ENCODE measurements at regions not wholly inside any gene's neighbourhood (a gene's known extent, or its start where the extent isn't known, plus 50 kb on each side); places are given as distances from the start of the nearest gene placed in this dataset.

- Histone ChIP-seq H3K4me3 (ENCODE audit: insufficient read depth, low read length) (no peak overlapping the region), H3K27me3 (ENCODE audit: insufficient read depth, low read length) (no peaks in the 10 kb centered on the region), H2AFZ (ENCODE audit: low read length) (no peak overlapping the region), H3K79me2 (ENCODE audit: insufficient read depth, low read length) (no peaks in the 10 kb centered on the region), H3K4me1 (ENCODE audit: insufficient read depth, low read length) (no peaks in the 10 kb centered on the region), H4K20me1 (ENCODE audit: insufficient read depth, low read length) (no peaks in the 10 kb centered on the region), H3K9me3 (ENCODE audit: low read depth, low read length) (no peaks in the 10 kb centered on the region), H3K27ac (ENCODE audit: low read depth, low read length) (no peak overlapping the region), H3K36me3 (ENCODE audit: insufficient read depth, low read length) (no peaks in the 10 kb centered on the region), H3K4me2 (ENCODE audit: insufficient read depth, low read length) (no peak overlapping the region)
- DNase-seq (ENCODE audit: insufficient read length, low spot score, missing footprints), result no peak
- TF ChIP-seq, protein P1, sequence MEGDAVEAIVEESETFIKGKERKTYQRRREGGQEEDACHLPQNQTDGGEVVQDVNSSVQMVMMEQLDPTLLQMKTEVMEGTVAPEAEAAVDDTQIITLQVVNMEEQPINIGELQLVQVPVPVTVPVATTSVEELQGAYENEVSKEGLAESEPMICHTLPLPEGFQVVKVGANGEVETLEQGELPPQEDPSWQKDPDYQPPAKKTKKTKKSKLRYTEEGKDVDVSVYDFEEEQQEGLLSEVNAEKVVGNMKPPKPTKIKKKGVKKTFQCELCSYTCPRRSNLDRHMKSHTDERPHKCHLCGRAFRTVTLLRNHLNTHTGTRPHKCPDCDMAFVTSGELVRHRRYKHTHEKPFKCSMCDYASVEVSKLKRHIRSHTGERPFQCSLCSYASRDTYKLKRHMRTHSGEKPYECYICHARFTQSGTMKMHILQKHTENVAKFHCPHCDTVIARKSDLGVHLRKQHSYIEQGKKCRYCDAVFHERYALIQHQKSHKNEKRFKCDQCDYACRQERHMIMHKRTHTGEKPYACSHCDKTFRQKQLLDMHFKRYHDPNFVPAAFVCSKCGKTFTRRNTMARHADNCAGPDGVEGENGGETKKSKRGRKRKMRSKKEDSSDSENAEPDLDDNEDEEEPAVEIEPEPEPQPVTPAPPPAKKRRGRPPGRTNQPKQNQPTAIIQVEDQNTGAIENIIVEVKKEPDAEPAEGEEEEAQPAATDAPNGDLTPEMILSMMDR (IDR thresholded peaks at IDR 0.05; ENCODE audit: extremely low read depth, low read depth, low read length), result no peak
These were observed 445.3 kb upstream of the CCL2 start for GRCh38 chr17:33809748-33810147.

- H3K36me3 ChIP-seq (ENCODE audit: insufficient read depth, low read length), result no peaks in the 10 kb centered on the region
- no peak overlapping the region for H3K27ac ChIP-seq (ENCODE audit: low read depth, low read length)
- TF ChIP-seq, protein P1 (IDR thresholded peaks at IDR 0.05; ENCODE audit: extremely low read depth, low read depth, low read length), result no peak
- H4K20me1 ChIP-seq (ENCODE audit: insufficient read depth, low read length), result no peaks in the 10 kb centered on the region
- no peak for DNase-seq (ENCODE audit: insufficient read length, low spot score, missing footprints)
- H3K79me2 ChIP-seq (ENCODE audit: insufficient read depth, low read length), result no peaks in the 10 kb centered on the region
- no peak overlapping the region for H3K4me2 ChIP-seq (ENCODE audit: insufficient read depth, low read length)
- H2AFZ ChIP-seq (ENCODE audit: low read length), result no peak overlapping the region
- no peaks in the 10 kb centered on the region for H3K9me3 ChIP-seq (ENCODE audit: low read depth, low read length)
- no peaks in the 10 kb centered on the region for H3K4me1 ChIP-seq (ENCODE audit: insufficient read depth, low read length)
- H3K4me3 ChIP-seq (ENCODE audit: insufficient read depth, low read length), result no peak overlapping the region
- H3K27me3 ChIP-seq (ENCODE audit: insufficient read depth, low read length), result no peaks in the 10 kb centered on the region
These were observed 443.9 kb upstream of the CCL2 start for GRCh38 chr17:33811004-33811760.

DNA sequence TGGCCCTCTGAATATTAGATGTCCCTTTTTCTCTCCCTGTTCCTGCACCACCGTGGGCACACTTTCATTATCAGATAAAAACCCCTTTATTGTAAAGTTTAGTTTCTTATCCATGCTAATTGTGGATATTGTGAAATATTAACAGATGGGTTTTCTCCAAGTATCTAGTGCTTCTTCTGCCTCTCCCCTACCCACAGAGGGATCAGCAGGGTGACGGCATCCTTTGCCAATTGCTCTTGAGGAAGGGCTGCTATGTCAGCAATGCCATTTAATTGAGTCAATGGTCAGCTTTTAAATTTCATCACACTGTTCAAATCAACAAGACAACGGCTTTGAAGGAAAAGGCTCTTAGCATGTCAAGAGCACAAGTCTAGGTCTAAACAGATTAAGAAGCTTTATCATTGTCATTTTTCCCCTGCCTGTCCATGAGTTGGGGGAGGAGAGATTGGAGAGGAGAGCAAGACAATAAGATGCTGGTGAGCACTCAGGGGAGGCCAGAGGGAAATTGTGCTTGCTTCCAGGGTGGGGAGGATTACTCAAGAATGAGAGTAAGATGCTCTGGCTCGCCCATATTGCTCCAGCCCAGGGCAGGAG, 443.0 kb upstream of the CCL2 start:
- H3K4me2 ChIP-seq (ENCODE audit: insufficient read depth, low read length), result no peak overlapping the region
- no peak overlapping the region for H3K27ac ChIP-seq (ENCODE audit: low read depth, low read length)
- no peak overlapping the region for H2AFZ ChIP-seq (ENCODE audit: low read length)
- H3K79me2 ChIP-seq (ENCODE audit: insufficient read depth, low read length), result no peaks in the 10 kb centered on the region
- H3K36me3 ChIP-seq (ENCODE audit: insufficient read depth, low read length), result no peaks in the 10 kb centered on the region
- TF ChIP-seq, protein P1 (IDR thresholded peaks at IDR 0.05; ENCODE audit: extremely low read depth, low read depth, low read length), result no peak
- DNase-seq (ENCODE audit: insufficient read length, low spot score, missing footprints), result no peak
- H3K27me3 ChIP-seq (ENCODE audit: insufficient read depth, low read length), result no peaks in the 10 kb centered on the region
- H3K9me3 ChIP-seq (ENCODE audit: low read depth, low read length), result no peaks in the 10 kb centered on the region
- H3K4me3 ChIP-seq (ENCODE audit: insufficient read depth, low read length), result no peak overlapping the region
- H3K4me1 ChIP-seq (ENCODE audit: insufficient read depth, low read length), result no peaks in the 10 kb centered on the region
- H4K20me1 ChIP-seq (ENCODE audit: insufficient read depth, low read length), result no peaks in the 10 kb centered on the region

DNA sequence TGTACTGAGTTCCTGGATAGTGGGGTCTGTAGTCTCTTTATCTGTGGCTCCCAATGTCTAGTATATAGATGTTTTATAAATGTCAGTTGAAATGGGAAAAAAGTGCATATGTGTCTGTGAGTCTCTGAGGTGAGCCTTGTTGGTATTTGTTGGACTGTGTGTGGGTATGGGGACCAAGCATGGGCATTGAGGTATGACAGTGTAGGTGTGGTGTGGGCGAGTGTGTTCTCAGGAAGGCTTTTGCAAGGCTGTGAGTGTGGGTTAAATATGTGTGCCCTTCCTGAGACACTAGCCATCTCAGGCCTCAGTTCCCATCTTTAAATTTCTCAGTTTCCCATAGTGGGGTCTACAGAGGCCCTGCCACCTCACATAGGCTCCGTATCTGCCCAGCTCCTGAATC, 440.2 kb upstream of the CCL2 start:
- Histone ChIP-seq H3K4me1 (ENCODE audit: insufficient read depth, low read length) (no peaks in the 10 kb centered on the region), H3K79me2 (ENCODE audit: insufficient read depth, low read length) (no peaks in the 10 kb centered on the region), H3K4me3 (ENCODE audit: insufficient read depth, low read length) (no peak overlapping the region), H2AFZ (ENCODE audit: low read length) (no peak overlapping the region), H3K4me2 (ENCODE audit: insufficient read depth, low read length) (no peak overlapping the region), H3K27ac (ENCODE audit: low read depth, low read length) (no peak overlapping the region), H3K27me3 (ENCODE audit: insufficient read depth, low read length) (no peaks in the 10 kb centered on the region), H3K36me3 (ENCODE audit: insufficient read depth, low read length) (no peaks in the 10 kb centered on the region), H3K9me3 (ENCODE audit: low read depth, low read length) (no peaks in the 10 kb centered on the region), H4K20me1 (ENCODE audit: insufficient read depth, low read length) (no peaks in the 10 kb centered on the region)
- no peak for DNase-seq (ENCODE audit: insufficient read length, low spot score, missing footprints)
- TF ChIP-seq, protein P1 (IDR thresholded peaks at IDR 0.05; ENCODE audit: extremely low read depth, low read depth, low read length), result no peak
